ENCODE measurements at regions not wholly inside any gene's neighbourhood (a gene's known extent, or its start where the extent isn't known, plus 50 kb on each side); places are given as distances from the start of the nearest gene placed in this dataset.

- TF ChIP-seq CTCF (IDR thresholded peaks at IDR 0.05): no peak
- TF ChIP-seq POLR2A (IDR thresholded peaks at IDR 0.05): no peak
Observed at GRCh38 chr17:79405823-79406222, 205.0 kb downstream of the RBFOX3 start.

Measured in uterus (tissue), 2 donors.